ENCODE measurements at regions not wholly inside any gene's neighbourhood (a gene's known extent, or its start where the extent isn't known, plus 50 kb on each side); places are given as distances from the start of the nearest gene placed in this dataset.

DNA sequence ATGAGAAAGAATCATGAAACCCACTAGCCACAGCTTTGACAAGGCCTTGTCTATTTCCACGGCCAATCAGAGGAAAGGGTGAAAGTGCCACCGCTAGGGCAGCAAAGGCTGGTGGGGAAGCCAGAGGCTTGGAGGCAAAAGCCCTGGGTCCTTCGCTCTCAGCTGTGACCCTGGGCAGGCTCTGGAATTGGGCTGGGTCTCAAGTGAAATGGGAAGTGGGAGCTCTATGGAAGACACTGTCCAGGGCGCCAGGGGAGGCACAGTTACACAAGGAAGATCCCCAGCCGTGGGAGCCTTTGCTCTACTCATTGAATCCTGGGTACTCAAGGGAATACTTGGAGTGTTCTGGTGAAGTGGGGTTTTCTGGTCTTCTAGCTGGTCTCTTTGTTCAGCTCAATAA is 136.2 kb downstream of the ASB7 start:
- H3K4me2 ChIP-seq (ENCODE audit: low read length), result no peak overlapping the region
- no peaks in the 10 kb centered on the region for H3K27me3 ChIP-seq (ENCODE audit: insufficient read depth, low read length)
- no peaks in the 10 kb centered on the region for H3K36me3 ChIP-seq (ENCODE audit: insufficient read depth, low read length)
- no peak for FAIRE-seq
- Mint-ChIP-seq H3K4me1 (ENCODE audit: low read depth, unreplicated experiment) (peaks cover 3% of the 10 kb centered on the region), H3K27ac (ENCODE audit: unreplicated experiment) (no peak overlapping the region), H3K9me3 (ENCODE audit: unreplicated experiment) (peaks cover 8% of the 10 kb centered on the region), H3K27me3 (ENCODE audit: low read depth, unreplicated experiment) (peaks cover 6% of the 10 kb centered on the region), H3K4me3 (ENCODE audit: unreplicated experiment) (no peak overlapping the region), H3K36me3 (ENCODE audit: low read depth, unreplicated experiment) (no peaks in the 10 kb centered on the region)
- no peak overlapping the region for H2AFZ ChIP-seq (ENCODE audit: low read depth, low read length)
- TF ChIP-seq, protein P1, sequence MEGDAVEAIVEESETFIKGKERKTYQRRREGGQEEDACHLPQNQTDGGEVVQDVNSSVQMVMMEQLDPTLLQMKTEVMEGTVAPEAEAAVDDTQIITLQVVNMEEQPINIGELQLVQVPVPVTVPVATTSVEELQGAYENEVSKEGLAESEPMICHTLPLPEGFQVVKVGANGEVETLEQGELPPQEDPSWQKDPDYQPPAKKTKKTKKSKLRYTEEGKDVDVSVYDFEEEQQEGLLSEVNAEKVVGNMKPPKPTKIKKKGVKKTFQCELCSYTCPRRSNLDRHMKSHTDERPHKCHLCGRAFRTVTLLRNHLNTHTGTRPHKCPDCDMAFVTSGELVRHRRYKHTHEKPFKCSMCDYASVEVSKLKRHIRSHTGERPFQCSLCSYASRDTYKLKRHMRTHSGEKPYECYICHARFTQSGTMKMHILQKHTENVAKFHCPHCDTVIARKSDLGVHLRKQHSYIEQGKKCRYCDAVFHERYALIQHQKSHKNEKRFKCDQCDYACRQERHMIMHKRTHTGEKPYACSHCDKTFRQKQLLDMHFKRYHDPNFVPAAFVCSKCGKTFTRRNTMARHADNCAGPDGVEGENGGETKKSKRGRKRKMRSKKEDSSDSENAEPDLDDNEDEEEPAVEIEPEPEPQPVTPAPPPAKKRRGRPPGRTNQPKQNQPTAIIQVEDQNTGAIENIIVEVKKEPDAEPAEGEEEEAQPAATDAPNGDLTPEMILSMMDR (IDR thresholded peaks at IDR 0.05; ENCODE audit: insufficient read depth, low read depth, low read length), result no peak
- no peak for TF ChIP-seq EZH2 (IDR thresholded peaks at IDR 0.05; ENCODE audit: insufficient read depth, low read length)
- no peak overlapping the region for H3K4me3 ChIP-seq (ENCODE audit: insufficient read depth, low read depth, low read length)
- no peaks in the 10 kb centered on the region for H4K20me1 ChIP-seq (ENCODE audit: insufficient read depth, low read length)
- H3K27ac ChIP-seq (ENCODE audit: low read depth, low read length), result no peak overlapping the region
- no peaks in the 10 kb centered on the region for H3K79me2 ChIP-seq (ENCODE audit: insufficient read depth, low read length)
- H3K9me3 ChIP-seq (ENCODE audit: insufficient read depth, low read depth, low read length), result no peaks in the 10 kb centered on the region
- no peak overlapping the region for H3K9ac ChIP-seq (ENCODE audit: low read length)
- H3K4me1 ChIP-seq (ENCODE audit: insufficient read depth, low read length), result no peaks in the 10 kb centered on the region
- DNase-seq (ENCODE audit: low read depth), result no peak

DNA sequence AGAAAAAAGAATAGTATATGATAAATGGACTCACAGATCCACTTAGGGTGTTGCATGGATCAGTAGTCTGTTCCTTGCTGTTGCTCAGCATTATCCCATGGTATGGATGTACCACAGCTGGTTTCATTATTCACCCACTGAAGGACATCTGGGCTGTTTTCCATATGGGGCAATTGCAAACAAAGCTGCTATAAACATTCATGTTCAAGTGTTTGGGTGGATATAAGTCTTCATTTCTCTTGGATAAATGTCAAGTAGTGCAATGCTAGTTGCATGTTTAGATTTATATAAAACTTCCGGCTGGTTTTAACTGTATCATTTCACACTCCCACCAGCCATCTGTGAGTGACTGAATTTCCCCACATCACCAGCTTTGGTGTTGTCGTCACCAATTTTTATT is 137.7 kb downstream of the ASB7 start:
- Histone ChIP-seq H3K4me3 (ENCODE audit: insufficient read depth, low read depth, low read length) (no peak overlapping the region), H2AFZ (ENCODE audit: low read depth, low read length) (no peak overlapping the region), H3K27me3 (ENCODE audit: insufficient read depth, low read length) (no peaks in the 10 kb centered on the region), H3K4me1 (ENCODE audit: insufficient read depth, low read length) (no peaks in the 10 kb centered on the region), H3K9ac (ENCODE audit: low read length) (no peak overlapping the region), H3K27ac (ENCODE audit: low read depth, low read length) (no peak overlapping the region), H3K9me3 (ENCODE audit: insufficient read depth, low read depth, low read length) (no peaks in the 10 kb centered on the region), H3K36me3 (ENCODE audit: insufficient read depth, low read length) (no peaks in the 10 kb centered on the region), H3K79me2 (ENCODE audit: insufficient read depth, low read length) (no peaks in the 10 kb centered on the region), H4K20me1 (ENCODE audit: insufficient read depth, low read length) (no peaks in the 10 kb centered on the region), H3K4me2 (ENCODE audit: low read length) (no peak overlapping the region)
- H3K27ac Mint-ChIP-seq (ENCODE audit: unreplicated experiment), result no peak overlapping the region
- H3K9me3 Mint-ChIP-seq (ENCODE audit: unreplicated experiment), result no peaks in the 10 kb centered on the region
- no peak for DNase-seq (ENCODE audit: low read depth)
- H3K36me3 Mint-ChIP-seq (ENCODE audit: low read depth, unreplicated experiment), result no peaks in the 10 kb centered on the region
- H3K27me3 Mint-ChIP-seq (ENCODE audit: low read depth, unreplicated experiment), result peaks cover 6% of the 10 kb centered on the region
- no peak for FAIRE-seq
- TF ChIP-seq, protein P1 (IDR thresholded peaks at IDR 0.05; ENCODE audit: insufficient read depth, low read depth, low read length), result no peak
- TF ChIP-seq EZH2 (IDR thresholded peaks at IDR 0.05; ENCODE audit: insufficient read depth, low read length), result no peak
- no peaks in the 10 kb centered on the region for H3K4me1 Mint-ChIP-seq (ENCODE audit: low read depth, unreplicated experiment)
- no peak overlapping the region for H3K4me3 Mint-ChIP-seq (ENCODE audit: unreplicated experiment)

DNA sequence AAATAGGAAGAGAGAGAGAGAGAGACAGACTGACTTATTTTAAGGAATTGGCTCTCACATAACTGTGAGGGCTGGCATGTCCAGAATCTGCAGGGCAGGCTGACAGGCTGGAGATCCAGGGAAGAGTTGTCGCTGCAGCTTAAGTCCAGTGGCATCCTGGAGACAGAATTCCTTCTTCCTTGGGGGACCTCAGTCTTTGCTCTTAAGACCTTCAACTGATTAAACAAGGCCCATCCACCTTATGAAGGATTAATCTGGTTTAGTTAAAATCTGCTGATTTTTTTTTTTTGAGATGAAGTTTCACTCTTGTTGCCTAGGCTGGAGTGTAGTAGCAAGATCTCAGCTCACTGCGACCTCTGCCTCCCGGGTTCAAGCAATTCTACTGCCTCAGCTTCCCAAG is 128.0 kb upstream of the ALDH1A3 start:
- H3K4me2 ChIP-seq (ENCODE audit: low read length), result no peak overlapping the region
- Mint-ChIP-seq H3K27ac (ENCODE audit: unreplicated experiment) (no peak overlapping the region), H3K27me3 (ENCODE audit: low read depth, unreplicated experiment) (no peaks in the 10 kb centered on the region), H3K9me3 (ENCODE audit: unreplicated experiment) (no peaks in the 10 kb centered on the region), H3K36me3 (ENCODE audit: low read depth, unreplicated experiment) (no peaks in the 10 kb centered on the region), H3K4me1 (ENCODE audit: low read depth, unreplicated experiment) (no peaks in the 10 kb centered on the region), H3K4me3 (ENCODE audit: unreplicated experiment) (no peak overlapping the region)
- no peak overlapping the region for H2AFZ ChIP-seq (ENCODE audit: low read depth, low read length)
- no peak overlapping the region for H3K9ac ChIP-seq (ENCODE audit: low read length)
- no peaks in the 10 kb centered on the region for H3K4me1 ChIP-seq (ENCODE audit: insufficient read depth, low read length)
- no peaks in the 10 kb centered on the region for H3K36me3 ChIP-seq (ENCODE audit: insufficient read depth, low read length)
- H4K20me1 ChIP-seq (ENCODE audit: insufficient read depth, low read length), result no peaks in the 10 kb centered on the region
- no peak overlapping the region for H3K4me3 ChIP-seq (ENCODE audit: insufficient read depth, low read depth, low read length)
- FAIRE-seq, result no peak
- DNase-seq (ENCODE audit: low read depth), result no peak
- TF ChIP-seq EZH2 (IDR thresholded peaks at IDR 0.05; ENCODE audit: insufficient read depth, low read length), result no peak
- TF ChIP-seq, protein P1 (IDR thresholded peaks at IDR 0.05; ENCODE audit: insufficient read depth, low read depth, low read length), result no peak
- H3K27ac ChIP-seq (ENCODE audit: low read depth, low read length), result no peak overlapping the region
- H3K27me3 ChIP-seq (ENCODE audit: insufficient read depth, low read length), result no peaks in the 10 kb centered on the region
- H3K9me3 ChIP-seq (ENCODE audit: insufficient read depth, low read depth, low read length), result no peaks in the 10 kb centered on the region
- H3K79me2 ChIP-seq (ENCODE audit: insufficient read depth, low read length), result no peaks in the 10 kb centered on the region
